Spleen (tissue), 11 donors: ENCODE measurements at regions not wholly inside any gene's neighbourhood (a gene's known extent, or its start where the extent isn't known, plus 50 kb on each side); places are given as distances from the start of the nearest gene placed in this dataset.

Experiments used
- DNase-seq: peaks from one replicate; pipeline ENCODE4 v3.0.0-alpha.2; 2020
- H3K27ac ChIP-seq, 8 donors: fragments of 200-600 bp; sonication (generic) in 7 of 8; 1 replicate in 4 of 8; 2 replicates in 4 of 8; pipeline versions ENCODE4 v1.5.0 to v1.8.0; 2016 to 2021; ENCODE audit warnings: inconsistent platforms in 4 of 8, mild to moderate bottlenecking in 4 of 8, moderate library complexity in 1 of 8
- H3K27me3 ChIP-seq, 7 donors: fragments of 200-600 bp; sonication (generic) in 6 of 7; replicated peaks in 1 of 7; 1 replicate in 4 of 7; 2 replicates in 3 of 7; pipeline versions ENCODE4 v1.5.0 to v1.8.0; 2016 to 2021; ENCODE audit warnings: inconsistent platforms in 3 of 7, mild to moderate bottlenecking in 1 of 7
- H3K36me3 ChIP-seq, 6 donors: fragments of 200-600 bp; sonication (generic) in 5 of 6; 1 replicate in 4 of 6; 2 replicates in 2 of 6; pipeline versions ENCODE4 v1.5.0 to v1.8.0; 2016 to 2021; ENCODE audit warnings: inconsistent platforms in 2 of 6
- H3K4me1 ChIP-seq, 6 donors: fragments of 200-600 bp; sonication (generic) in 5 of 6; 1 replicate in 3 of 6; 2 replicates in 3 of 6; pipeline versions ENCODE4 v1.5.0 to v1.8.0; 2016 to 2021; ENCODE audit warnings: inconsistent platforms in 3 of 6
- H3K4me3 ChIP-seq, 8 donors: fragments of 200-600 bp; sonication (generic) in 7 of 8; 1 replicate in 4 of 8; 2 replicates in 4 of 8; pipeline versions ENCODE4 v1.5.0 to v1.8.0; 2016 to 2021; ENCODE audit warnings: inconsistent platforms in 4 of 8, mild to moderate bottlenecking in 4 of 8, moderate library complexity in 2 of 8
- H3K9me3 ChIP-seq, 8 donors: fragments of 200-600 bp; sonication (generic) in 7 of 8; 1 replicate in 4 of 8; 2 replicates in 4 of 8; pipeline versions ENCODE4 v1.5.0 to v1.8.0; 2016 to 2021; ENCODE audit warnings: inconsistent platforms in 4 of 8
- CTCF ChIP-seq, 11 experiments: fragments of 200-600 bp in 7 of 11; fragments of 450-650 bp in 4 of 11; sonication (generic) in 4 of 11; IDR thresholded peaks in 8 of 11; conservative IDR thresholded peaks in 3 of 11; 1 replicate in 7 of 11; 2 replicates in 4 of 11; pipeline versions ENCODE4 v1.4.0 to v1.8.0; 2016 to 2021; ENCODE audit warnings: antibody characterized with exemption in 11 of 11, inconsistent platforms in 4 of 11, mild to moderate bottlenecking in 1 of 11
- POLR2A ChIP-seq, 3 donors: fragments of 450-650 bp; IDR thresholded peaks; one replicate each; pipeline ENCODE4 v1.5.1; 2017; ENCODE audit warnings: antibody characterized with exemption in 3 of 3, mild to moderate bottlenecking in 1 of 3
- POLR2AphosphoS5 ChIP-seq, 3 donors: sonication (generic); formaldehyde crosslinking; IDR thresholded peaks; one replicate each; pipeline ENCODE4 v1.5.1; 2017; ENCODE audit warnings: antibody characterized with exemption in 3 of 3
- WGBS, 5 donors: extraction: QIAGEN DNeasy Blood & Tissue Kit in 3 of 5; methylation state at CpG; one replicate each; pipeline versions ENCODE4 v1.1.5 to v1.1.7; 2013 to 2018; 5-methylcytosine and 5-hydroxymethylcytosine counted together
- intact Hi-C: fragments of 100-400 bp; cut with DNase I; formaldehyde crosslinking; loops from one replicate; pipeline ENCODE4 v1.15.0; 2023; ENCODE audit warnings: low total_unique reads
- donor health status: healthy with polysubstance abuse.
- donor health status: DM: no; HTN: no; CAD: no; lungs with moderate emphysema.
- donor health status: DM: no; HTN: no; CAD: no.
- donor health status: Bipolar disorder and iron deficiency.
- donor health status: healthy.
- donor health status: DM: no; HTN: no; CAD: no.
- donor health status: DM: yes; HTN: yes; CAD: no.

GRCh38 chr6:47403801-47404200 is 73.8 kb upstream of the CD2AP start:
- intact Hi-C loops, result no loop called here
- no peak overlapping the region for H3K4me3 ChIP-seq
- TF ChIP-seq POLR2AphosphoS5 (IDR thresholded peaks at IDR 0.05), result no peak
- no peak for TF ChIP-seq CTCF (IDR thresholded peaks at IDR 0.05 in 8 of 11, conservative IDR thresholded peaks at IDR 0.05 in 3 of 11)
- no peak overlapping the region for H3K27ac ChIP-seq
- H3K36me3 ChIP-seq, result no peaks in the 10 kb centered on the region
- 59 to 79% (median 70%) methylated on average over 2 of the region's 2 CpGs for WGBS, 5 donors
- H3K27me3 ChIP-seq, result no peaks in the 10 kb centered on the region
- H3K9me3 ChIP-seq, result no peaks in the 10 kb centered on the region
- no peaks in the 10 kb centered on the region for H3K4me1 ChIP-seq
- no peak for DNase-seq

GRCh38 chr6:47404435-47404834 is 73.2 kb upstream of the CD2AP start:
- Histone ChIP-seq H3K4me1 (no peaks in the 10 kb centered on the region), H3K27me3 (no peaks in the 10 kb centered on the region), H3K27ac (no peak overlapping the region), H3K9me3 (no peaks in the 10 kb centered on the region), H3K4me3 (no peak overlapping the region), H3K36me3 (no peaks in the 10 kb centered on the region)
- 90 to 95% (median 91%) methylated on average over 4 of the region's 4 CpGs for WGBS, 5 donors
- no peak for DNase-seq
- intact Hi-C loops, result no loop called here
- TF ChIP-seq POLR2AphosphoS5 (IDR thresholded peaks at IDR 0.05) (no peak), POLR2A (IDR thresholded peaks at IDR 0.05) (no peak), CTCF (IDR thresholded peaks at IDR 0.05 in 8 of 11, conservative IDR thresholded peaks at IDR 0.05 in 3 of 11) (no peak)

GRCh38 chr6:47405273-47405672 is 72.3 kb upstream of the CD2AP start:
- no peak overlapping the region for H3K27ac ChIP-seq
- no peak for DNase-seq
- H3K9me3 ChIP-seq, result no peaks in the 10 kb centered on the region
- H3K36me3 ChIP-seq, result no peaks in the 10 kb centered on the region
- intact Hi-C loops, result no loop called here
- H3K4me1 ChIP-seq, result no peaks in the 10 kb centered on the region
- no peaks in the 10 kb centered on the region for H3K27me3 ChIP-seq
- 68 to 73% (median 71%) methylated on average over 5 of the region's 5 CpGs for WGBS, 5 donors
- TF ChIP-seq POLR2A (IDR thresholded peaks at IDR 0.05) (no peak), CTCF (IDR thresholded peaks at IDR 0.05 in 8 of 11, conservative IDR thresholded peaks at IDR 0.05 in 3 of 11) (no peak), POLR2AphosphoS5 (IDR thresholded peaks at IDR 0.05) (no peak)
- no peak overlapping the region for H3K4me3 ChIP-seq

DNA sequence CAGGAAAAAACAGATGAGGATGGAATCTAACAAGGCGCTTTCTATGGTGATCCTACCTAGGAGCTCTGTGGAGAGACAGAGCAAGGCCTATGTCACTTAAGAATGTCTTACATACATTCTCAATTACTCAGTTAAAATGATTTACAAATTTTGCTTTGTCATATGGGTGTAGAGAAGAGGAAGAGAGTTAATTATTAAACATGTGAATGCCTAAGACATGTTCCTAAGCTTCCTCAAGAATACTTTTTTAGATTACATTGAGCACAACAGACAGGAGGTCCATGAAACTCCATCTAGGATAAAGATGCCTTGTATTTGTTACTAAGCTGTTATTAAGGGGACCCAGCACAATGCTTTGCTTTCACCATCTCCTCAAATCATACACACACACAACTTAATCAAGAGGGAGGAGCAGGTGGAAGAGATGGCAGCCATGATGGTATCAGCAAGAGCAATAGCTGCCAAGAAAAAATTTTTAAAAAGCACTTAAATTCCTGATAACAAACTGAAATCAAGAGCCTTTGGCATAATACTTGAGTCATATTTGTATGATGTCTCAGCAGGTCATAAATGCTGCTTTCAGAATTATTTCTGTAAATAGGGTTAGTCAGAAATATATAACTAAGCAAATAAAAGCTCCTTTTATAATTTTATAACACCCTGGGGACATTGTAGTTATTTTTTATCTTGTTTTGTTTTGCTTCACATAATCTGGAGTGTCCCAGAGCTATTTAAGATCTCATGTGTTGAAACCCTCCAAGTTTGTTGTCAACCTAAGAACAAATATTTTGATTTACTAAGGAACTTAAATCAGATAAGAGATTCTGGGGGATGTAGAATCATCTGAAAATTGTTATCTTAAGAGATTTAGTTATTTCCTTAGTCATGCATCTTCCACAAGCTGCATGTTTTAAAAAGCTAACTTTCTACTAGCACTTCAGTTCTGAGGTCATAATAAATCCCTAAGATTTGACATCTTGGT is 70.0 kb upstream of the CD2AP start:
- H3K36me3 ChIP-seq, result no peaks in the 10 kb centered on the region
- 96 to 100% (median 100%) methylated on average over 1 of the region's 1 CpG for WGBS, 5 donors
- intact Hi-C loops, result no loop called here
- H3K4me3 ChIP-seq, result no peak overlapping the region
- no peaks in the 10 kb centered on the region for H3K27me3 ChIP-seq
- DNase-seq, result no peak
- H3K4me1 ChIP-seq, result no peaks in the 10 kb centered on the region
- no peak for TF ChIP-seq CTCF (IDR thresholded peaks at IDR 0.05 in 8 of 11, conservative IDR thresholded peaks at IDR 0.05 in 3 of 11)
- no peak for TF ChIP-seq POLR2A (IDR thresholded peaks at IDR 0.05)
- TF ChIP-seq POLR2AphosphoS5 (IDR thresholded peaks at IDR 0.05), result no peak
- no peaks in the 10 kb centered on the region for H3K9me3 ChIP-seq
- H3K27ac ChIP-seq, result no peak overlapping the region
